ENCODE measurements at regions not wholly inside any gene's neighbourhood (a gene's known extent, or its start where the extent isn't known, plus 50 kb on each side); places are given as distances from the start of the nearest gene placed in this dataset.

DNA sequence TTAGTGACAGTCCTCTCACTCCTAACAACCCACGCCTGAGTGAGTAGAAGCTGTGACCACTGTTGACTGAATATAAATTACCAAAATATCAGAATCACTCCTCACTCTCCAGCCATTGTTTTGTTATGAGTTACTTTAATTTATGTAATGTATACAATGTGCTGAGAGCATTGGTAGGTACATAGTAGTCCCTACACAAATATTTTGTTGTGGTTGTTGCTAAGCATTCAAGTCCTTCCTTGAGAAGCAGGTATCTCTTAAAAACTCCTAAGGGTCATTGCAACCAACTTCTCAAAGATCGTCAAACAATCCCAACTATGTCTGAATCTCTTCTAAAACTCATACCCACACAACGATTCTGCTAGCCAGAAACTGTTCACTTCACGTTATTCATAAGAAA is 476.8 kb upstream of the TNP1 start:
- TF ChIP-seq CTCF (IDR thresholded peaks at IDR 0.05; ENCODE audit: borderline replicate concordance, extremely low read depth, low read length, poor library complexity, severe bottlenecking) (no peak), EZH2 (IDR thresholded peaks at IDR 0.05; ENCODE audit: borderline replicate concordance, low read depth, low read length, severe bottlenecking) (no peak)
